GM19035 (cell line): ENCODE measurements at regions not wholly inside any gene's neighbourhood (a gene's known extent, or its start where the extent isn't known, plus 50 kb on each side); places are given as distances from the start of the nearest gene placed in this dataset.

ENCODE experiments used
- ATAC-seq: cut with Tn5 transposase; IDR thresholded peaks from one replicate; pipeline ENCODE4 v1.9.1; 2021; ENCODE audit not compliant: unreplicated experiment

DNA sequence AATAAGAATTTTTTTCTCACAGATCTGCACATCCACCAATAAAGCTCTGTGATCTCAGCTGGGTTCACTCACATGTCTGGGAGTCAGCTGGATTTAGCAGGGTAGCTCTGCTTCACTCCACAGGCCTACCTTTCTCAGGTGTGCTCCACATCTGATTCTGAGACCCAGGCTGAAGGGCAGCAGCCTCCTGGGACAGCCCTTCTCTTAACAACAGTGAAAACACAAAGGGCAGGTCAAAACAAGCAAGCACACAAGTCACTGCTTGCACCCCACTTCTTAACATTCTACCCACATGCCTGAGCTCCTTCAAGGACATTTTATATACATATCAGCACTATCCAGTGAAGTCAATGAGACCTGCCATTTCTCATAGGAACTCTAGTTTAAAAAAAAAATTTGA, 96.0 kb upstream of the MAP3K4 start:
- no peak for ATAC-seq

- ATAC-seq = no peak
Observed at GRCh38 chr6:160899671-160900430, 91.7 kb upstream of the MAP3K4 start.

GRCh38 chr6:160911949-160912348, 79.6 kb upstream of the MAP3K4 start:
- no peak for ATAC-seq

DNA sequence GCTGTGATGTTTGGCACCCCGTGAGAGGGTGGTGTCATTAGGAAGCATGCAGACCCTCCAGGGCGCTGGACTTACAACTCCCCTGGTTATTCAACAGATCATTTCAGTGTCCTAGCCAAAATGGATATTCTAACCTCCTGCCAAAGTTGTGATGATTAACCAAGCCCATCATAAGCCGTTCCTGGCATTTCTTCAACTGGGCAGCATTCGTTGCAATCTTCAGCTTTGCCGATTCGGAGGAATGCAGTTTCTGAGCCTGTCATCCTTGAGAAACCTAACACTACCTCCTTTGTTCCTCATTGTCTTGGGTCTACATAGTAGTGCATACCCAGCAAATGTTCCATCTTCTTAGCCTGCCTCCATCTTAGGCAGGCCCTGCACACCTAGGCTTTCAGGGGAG, 79.2 kb upstream of the MAP3K4 start:
- no peak for ATAC-seq

DNA sequence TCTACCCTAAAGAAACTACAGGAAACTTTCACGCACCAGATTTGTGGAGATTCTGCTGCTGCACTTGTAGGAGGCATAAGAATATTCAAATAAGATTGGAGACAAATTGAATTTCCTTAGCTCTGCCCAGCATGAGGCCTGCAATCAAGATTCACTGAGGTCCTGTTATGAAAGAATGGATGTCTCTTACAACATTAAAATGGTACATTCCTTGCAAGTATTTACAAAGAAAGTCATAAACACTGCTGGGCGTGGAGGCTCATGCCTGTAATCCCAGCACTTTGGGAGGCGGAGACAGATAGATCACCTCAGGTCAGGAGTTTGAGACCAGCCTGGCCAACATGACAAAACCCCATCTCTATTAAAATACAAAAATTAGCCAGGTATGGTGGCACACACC, 74.0 kb upstream of the MAP3K4 start:
- no peak for ATAC-seq

- ATAC-seq = no peak
Observed at GRCh38 chr6:160919723-160920440, 71.7 kb upstream of the MAP3K4 start.

DNA sequence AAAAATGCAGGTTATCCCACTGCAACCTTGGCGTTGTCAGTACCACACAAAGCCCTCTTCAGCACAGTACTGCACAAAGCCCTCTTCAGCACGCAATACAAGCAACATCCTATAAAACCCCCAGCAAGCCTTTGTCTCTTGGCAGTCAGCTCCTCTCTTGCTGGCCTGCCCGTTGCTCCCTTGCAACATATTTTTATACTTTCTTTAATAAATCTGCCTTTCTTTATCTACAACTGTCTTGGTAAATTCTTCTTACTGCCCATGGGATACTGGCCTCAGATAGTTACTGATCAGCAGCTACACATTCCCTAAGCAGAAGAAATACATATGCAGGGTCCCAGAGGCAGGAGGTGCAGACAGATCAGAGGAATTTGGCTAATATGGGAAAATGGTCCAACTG, 70.5 kb upstream of the MAP3K4 start:
- ATAC-seq = no peak

GRCh38 chr6:160926281-160927276, 65.0 kb upstream of the MAP3K4 start:
- no peak for ATAC-seq

DNA sequence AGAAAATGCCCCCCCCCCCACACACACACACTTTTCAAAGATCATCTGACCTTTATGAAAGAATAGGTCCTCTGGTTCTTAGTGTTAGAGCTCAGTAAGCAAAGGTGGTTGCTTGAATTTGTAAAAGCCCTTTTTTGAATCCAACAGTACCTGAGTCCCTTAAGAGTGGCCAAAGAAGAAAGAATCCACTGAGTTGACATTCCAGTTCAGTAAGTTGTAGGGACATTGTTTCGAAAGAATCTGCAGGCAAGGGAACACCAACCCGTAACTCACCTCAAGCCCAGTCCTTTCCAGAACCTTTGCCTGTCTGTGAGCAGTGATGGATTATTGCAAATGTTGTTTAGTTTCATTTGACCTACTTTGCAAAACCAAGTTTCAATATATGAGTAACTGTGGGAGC, 64.2 kb upstream of the MAP3K4 start:
- no peak for ATAC-seq

DNA sequence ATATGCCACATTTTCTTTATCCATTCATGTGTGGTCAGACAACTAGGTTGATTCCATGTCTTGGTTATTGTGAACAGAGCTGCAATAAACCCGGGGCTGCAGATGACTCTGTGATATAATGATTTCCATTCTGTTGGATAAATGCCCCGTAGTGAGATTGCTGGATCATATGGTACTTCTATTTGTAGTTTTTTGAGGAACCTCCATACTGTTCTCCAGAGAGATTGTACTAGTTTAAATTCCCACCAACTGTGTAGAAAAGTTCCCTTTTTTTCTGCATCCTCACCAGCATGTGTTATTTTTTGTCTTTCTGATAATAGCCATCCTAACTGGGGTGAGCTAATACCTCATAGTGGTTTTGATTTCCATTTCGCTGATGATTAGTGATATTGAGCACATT, 62.2 kb upstream of the MAP3K4 start:
- ATAC-seq = no peak

GRCh38 chr6:160929831-160930230, 61.7 kb upstream of the MAP3K4 start:
- ATAC-seq = no peak

- ATAC-seq = peak; percentile 73
Observed at GRCh38 chr6:160930547-160931377, 60.8 kb upstream of the MAP3K4 start.

DNA sequence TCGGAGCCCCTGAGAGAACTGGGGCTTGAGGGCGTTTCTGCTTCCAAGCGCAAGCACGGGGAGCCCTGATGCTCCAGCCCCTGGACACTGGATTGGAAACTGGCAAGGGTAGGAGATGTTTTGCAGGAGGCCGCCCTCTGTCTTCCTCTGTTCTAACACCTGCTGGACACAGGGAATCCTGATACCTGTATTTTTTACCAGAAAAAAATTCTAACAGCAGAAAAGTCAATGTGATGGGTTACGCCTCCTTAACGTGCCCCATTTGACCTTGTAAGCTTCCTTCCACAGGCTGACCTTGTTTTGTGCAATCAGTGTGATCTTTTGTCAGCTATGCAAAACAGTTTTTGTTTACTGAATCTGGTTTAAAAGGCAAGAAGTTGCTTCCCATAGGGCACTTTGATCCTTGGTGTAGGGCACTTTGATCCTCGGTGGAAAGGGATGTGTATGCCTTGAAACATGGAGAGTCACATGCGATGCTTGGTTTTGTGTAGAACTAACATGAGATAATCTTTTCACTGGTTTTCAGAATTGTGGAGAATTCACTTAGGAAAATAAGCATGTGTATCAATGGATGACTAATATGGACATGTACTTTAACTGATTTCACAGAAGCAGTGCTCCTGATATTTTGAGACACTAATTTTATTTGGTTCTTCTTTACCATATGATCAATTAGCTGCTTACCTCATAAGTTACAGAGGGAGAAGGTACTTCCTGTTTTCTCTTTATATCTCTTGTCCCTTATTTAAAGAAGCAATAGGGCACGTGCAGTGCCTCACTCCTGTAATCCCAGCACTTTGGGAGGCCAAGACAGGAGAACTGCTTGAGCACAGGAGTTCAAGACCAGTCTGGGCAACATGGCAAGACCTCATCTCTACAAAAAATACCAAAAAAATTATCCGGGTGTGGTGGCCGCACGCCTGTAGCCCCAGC, 59.9 kb upstream of the MAP3K4 start:
- ATAC-seq = no peak

DNA sequence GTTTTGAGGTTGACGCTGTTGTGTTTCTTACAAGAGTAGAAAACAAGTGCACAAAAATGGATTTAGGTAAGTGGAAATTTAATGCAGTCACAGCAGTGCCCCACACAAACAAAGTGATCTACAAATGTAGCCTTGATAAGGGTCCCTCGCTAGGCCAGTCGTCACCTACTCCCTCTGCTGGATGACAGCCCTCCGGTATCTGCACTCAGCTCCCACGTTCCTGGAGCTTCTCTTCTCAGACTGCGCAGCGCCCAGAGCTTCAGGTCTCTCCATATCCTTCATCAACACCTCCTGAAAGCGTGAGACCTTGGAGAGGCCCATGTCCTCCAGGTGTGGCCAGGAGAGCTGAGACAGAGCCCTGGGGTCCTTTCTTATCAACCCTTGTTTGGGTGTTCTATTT, 58.3 kb upstream of the MAP3K4 start:
- no peak for ATAC-seq

DNA sequence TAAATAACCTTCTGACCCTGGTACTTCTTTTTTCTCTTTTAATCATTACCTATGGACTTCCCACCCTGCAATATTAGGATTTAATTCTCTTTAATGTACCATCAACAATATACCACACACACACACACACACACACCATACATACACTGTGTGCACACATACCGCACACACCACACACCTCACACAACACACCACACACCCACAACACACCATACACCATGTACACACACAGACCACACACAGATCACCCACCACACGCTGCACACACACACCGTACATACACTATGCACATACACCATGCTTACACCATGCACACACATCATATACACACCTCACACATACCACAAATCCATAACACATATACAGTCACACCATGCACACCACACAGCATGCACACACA, 57.4 kb upstream of the MAP3K4 start:
- no peak for ATAC-seq

GRCh38 chr6:160940197-160940596, 51.4 kb upstream of the MAP3K4 start:
- ATAC-seq = no peak
